RWPE1 (cell line): ENCODE measurements at regions not wholly inside any gene's neighbourhood (a gene's known extent, or its start where the extent isn't known, plus 50 kb on each side); places are given as distances from the start of the nearest gene placed in this dataset.

Experiments
- CTCF ChIA-PET: fragments of 350-600 bp; sonication (Branson Sonifier 250); formaldehyde crosslinking; extraction: SDS; loops from one replicate; lab custom pipeline; 2021; lab: Yijun Ruan, JAX
- POLR2A ChIA-PET: fragments of 400-600 bp; formaldehyde crosslinking; extraction: SDS; loops from one replicate; lab custom pipeline; 2020; ENCODE audit warnings: antibody characterized with exemption; ENCODE audit not compliant: low non-redundant PET; lab: Yijun Ruan, JAX
- DNase-seq: peaks from one replicate; pipeline ENCODE4 v3.0.0; 2012; ENCODE audit warnings: low spot score
- H3K27ac ChIP-seq: fragments of 450-650 bp; 2 replicates; pipeline ENCODE4 v1.5.1; 2017
- CTCF ChIP-seq: fragments of 450-650 bp; conservative IDR thresholded peaks from 2 replicates; pipeline ENCODE4 v1.5.1; 2017; ENCODE audit warnings: low read depth, mild to moderate bottlenecking

- peak overlapping the region; percentile 74 for H3K27ac ChIP-seq
- CTCF ChIA-PET = no interaction called here
- no peak for DNase-seq
- no peak for TF ChIP-seq CTCF
- POLR2A ChIA-PET = no interaction called here
Observed at GRCh38 chr10:29783201-29783947, 148.6 kb upstream of the SVIL start.

GRCh38 chr10:29780639-29781038 is 145.9 kb upstream of the SVIL start:
- TF ChIP-seq CTCF = no peak
- CTCF ChIA-PET = interaction anchor here (0.6 kb wide), 1 partner anchor 40 kb away, joined by 5 read pairs; no protein-coding TSS in a partner anchor
- POLR2A ChIA-PET = no interaction called here
- no peak overlapping the region for H3K27ac ChIP-seq
- no peak for DNase-seq

GRCh38 chr10:29780096-29780495 is 145.3 kb upstream of the SVIL start:
- POLR2A ChIA-PET = no interaction called here
- TF ChIP-seq CTCF = no peak

GRCh38 chr10:29776246-29776645 is 141.5 kb upstream of the SVIL start:
- H3K27ac ChIP-seq = no peak overlapping the region
- TF ChIP-seq CTCF = no peak
- ChIA-PET CTCF (no interaction called here), POLR2A (no interaction called here)
- no peak for DNase-seq

More at GRCh38 chr10:29780096-29780495, 145.3 kb upstream of the SVIL start:
- CTCF ChIA-PET = interaction anchor here (0.6 kb wide), 1 partner anchor 41 kb away, joined by 5 read pairs; no protein-coding TSS in a partner anchor
- no peak for DNase-seq
- no peak overlapping the region for H3K27ac ChIP-seq

GRCh38 chr10:29774475-29774874 is 139.7 kb upstream of the SVIL start:
- no peak for DNase-seq
- ChIA-PET POLR2A (no interaction called here), CTCF (no interaction called here)
- H3K27ac ChIP-seq = no peak overlapping the region
- TF ChIP-seq CTCF = no peak

- TF ChIP-seq CTCF = no peak
- H3K27ac ChIP-seq = no peak overlapping the region
- DNase-seq = no peak
- ChIA-PET POLR2A (no interaction called here), CTCF (no interaction called here)
Observed at GRCh38 chr10:29773675-29774091, 138.9 kb upstream of the SVIL start.
